HG02610 (cell line): ENCODE measurements at regions not wholly inside any gene's neighbourhood (a gene's known extent, or its start where the extent isn't known, plus 50 kb on each side); places are given as distances from the start of the nearest gene placed in this dataset.
"Not testable (repeated sequence)": the region's sequence is repeated elsewhere in the genome, so short reads cannot be mapped to it uniquely, and the experiment has no call there.

ENCODE experiments used
- ATAC-seq: cut with Tn5 transposase; IDR thresholded peaks from one replicate; pipeline ENCODE4 v1.9.1; 2021; ENCODE audit warnings: mild to moderate bottlenecking, moderate library complexity; ENCODE audit not compliant: unreplicated experiment

- ATAC-seq, result not testable (repeated sequence)
These were observed 94.4 kb downstream of the LSM3 start for GRCh38 chr3:14272959-14273560.

- no peak for ATAC-seq
These were observed 95.4 kb downstream of the LSM3 start for GRCh38 chr3:14273901-14274611.

GRCh38 chr3:14274612-14274936 is 96.0 kb downstream of the LSM3 start:
- ATAC-seq, result no peak

- ATAC-seq, result no peak
These were observed 96.7 kb downstream of the LSM3 start for GRCh38 chr3:14274999-14275961.

GRCh38 chr3:14275962-14276909 is 97.6 kb downstream of the LSM3 start:
- ATAC-seq, result no peak

GRCh38 chr3:14277557-14277956 is 98.9 kb downstream of the LSM3 start:
- ATAC-seq, result no peak

GRCh38 chr3:14278265-14278798 is 99.7 kb downstream of the LSM3 start:
- no peak for ATAC-seq

GRCh38 chr3:14278799-14279625 is 100.4 kb downstream of the LSM3 start:
- ATAC-seq, result no peak

- ATAC-seq, result no peak
These were observed 101.0 kb downstream of the LSM3 start for GRCh38 chr3:14279626-14280061.

- ATAC-seq, result no peak
These were observed 101.7 kb downstream of the LSM3 start for GRCh38 chr3:14280326-14280725.

GRCh38 chr3:14281053-14281452 is 102.4 kb downstream of the LSM3 start:
- no peak for ATAC-seq

GRCh38 chr3:14282001-14282705 is 103.5 kb downstream of the LSM3 start:
- ATAC-seq, result no peak

- no peak for ATAC-seq
These were observed 104.1 kb downstream of the LSM3 start for GRCh38 chr3:14282706-14283075.

GRCh38 chr3:14283092-14283812 is 104.6 kb downstream of the LSM3 start:
- no peak for ATAC-seq

GRCh38 chr3:14283813-14284438 is 105.3 kb downstream of the LSM3 start:
- ATAC-seq, result no peak

- ATAC-seq, result no peak
These were observed 106.3 kb downstream of the LSM3 start for GRCh38 chr3:14284694-14285547.

GRCh38 chr3:14285548-14285925 is 106.9 kb downstream of the LSM3 start:
- ATAC-seq, result no peak
